Naive B cell (primary cell): ENCODE measurements at regions not wholly inside any gene's neighbourhood (a gene's known extent, or its start where the extent isn't known, plus 50 kb on each side); places are given as distances from the start of the nearest gene placed in this dataset.

ENCODE experiments used
- ATAC-seq, 2 donors: fragments of 150-1000 bp; cut with Tn5 transposase; 2 replicates each; pipeline ENCODE4 v1.10.0; 2021; ENCODE audit warnings: low read depth in 2 of 2, mild to moderate bottlenecking in 2 of 2, moderate library complexity in 2 of 2
- DNase-seq: peaks from one replicate; pipeline ENCODE4 v3.0.0; 2022
- H3K27ac Mint-ChIP-seq, 6 donors: one replicate each; pipeline ENCODE4 v1.8.0; 2020 to 2022; ENCODE audit warnings: mild to moderate bottlenecking in 6 of 6, mixed read lengths in 6 of 6, moderate library complexity in 5 of 6, inconsistent platforms in 2 of 6
- H3K27me3 Mint-ChIP-seq, 3 donors: one replicate each; pipeline ENCODE4 v1.8.0; 2021 to 2022; ENCODE audit warnings: mixed read lengths in 3 of 3, mild to moderate bottlenecking in 1 of 3
- H3K36me3 Mint-ChIP-seq, 2 donors: one replicate each; pipeline ENCODE4 v1.8.0; 2020 to 2022; ENCODE audit warnings: mixed read lengths in 2 of 2, inconsistent platforms in 1 of 2, mild to moderate bottlenecking in 1 of 2
- H3K4me1 Mint-ChIP-seq, 3 donors: one replicate each; pipeline ENCODE4 v1.8.0; 2020 to 2022; ENCODE audit warnings: mixed read lengths in 3 of 3, inconsistent platforms in 1 of 3, mild to moderate bottlenecking in 1 of 3, moderate library complexity in 1 of 3
- H3K4me3 Mint-ChIP-seq, 8 donors: one replicate each; pipeline ENCODE4 v1.8.0; 2020 to 2022; ENCODE audit warnings: mild to moderate bottlenecking in 8 of 8, mixed read lengths in 8 of 8, moderate library complexity in 8 of 8, inconsistent platforms in 2 of 8
- H3K9me3 Mint-ChIP-seq, 7 donors: one replicate each; pipeline ENCODE4 v1.8.0; 2020 to 2022; ENCODE audit warnings: mixed read lengths in 7 of 7, mild to moderate bottlenecking in 5 of 7, inconsistent platforms in 2 of 7, moderate library complexity in 1 of 7

- peak; percentile 12 to 14 for ATAC-seq
- peaks cover 49 to 63% (median 62%) of the 10 kb centered on the region in 3 donors for H3K4me1 Mint-ChIP-seq
- DNase-seq: peak; percentile 49
Observed at GRCh38 chr14:89719366-89720075, 235.0 kb downstream of the EFCAB11 start.

GRCh38 chr14:89708982-89709625 lies 245.4 kb downstream of the EFCAB11 start:
- Mint-ChIP-seq H3K9me3 (peaks cover 0 to 8% (median 6%) of the 10 kb centered on the region in 7 donors), H3K4me1 (peaks cover 0 to 8% (median 0%) of the 10 kb centered on the region in 3 donors), H3K27me3 (no peaks in the 10 kb centered on the region), H3K27ac (no peak overlapping the region), H3K4me3 (no peak overlapping the region), H3K36me3 (peaks cover 7 to 9% of the 10 kb centered on the region in 2 donors)
- DNase-seq (no peak), ATAC-seq (no peak)

More at GRCh38 chr14:89719366-89720075, 235.0 kb downstream of the EFCAB11 start:
- H3K27ac Mint-ChIP-seq: peak overlapping the region; percentile 84 to 99 (median 98)
- peaks cover 0 to 11% (median 2%) of the 10 kb centered on the region in 7 donors for H3K9me3 Mint-ChIP-seq
- H3K4me3 Mint-ChIP-seq: peak overlapping the region in 7 of 8 donors; percentile 53 to 86 (median 77)
- no peaks in the 10 kb centered on the region for H3K36me3 Mint-ChIP-seq
- H3K27me3 Mint-ChIP-seq: no peaks in the 10 kb centered on the region

GRCh38 chr14:89707086-89707485 lies 247.4 kb downstream of the EFCAB11 start:
- peaks cover 5 to 7% of the 10 kb centered on the region in 2 donors for H3K36me3 Mint-ChIP-seq
- peaks cover 11 to 28% (median 12%) of the 10 kb centered on the region in 3 donors for H3K4me1 Mint-ChIP-seq
- H3K9me3 Mint-ChIP-seq: peaks cover 0 to 19% (median 6%) of the 10 kb centered on the region in 7 donors

DNA sequence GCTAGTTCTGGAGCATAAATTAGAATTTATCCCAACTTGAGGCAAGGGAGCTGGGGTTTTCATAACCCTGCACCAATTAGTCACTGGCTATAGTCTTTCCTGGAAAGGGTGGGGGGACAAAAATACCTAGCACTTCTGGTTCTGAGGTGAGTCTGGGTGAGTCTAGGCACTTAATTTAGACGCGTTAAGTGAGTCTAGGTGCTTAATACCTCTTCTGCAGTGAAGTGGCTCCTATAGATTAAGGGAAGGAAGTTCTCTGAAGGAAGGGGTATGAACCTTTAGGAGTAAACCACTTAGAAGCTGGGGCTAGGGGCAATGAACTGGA lies 251.7 kb downstream of the EFCAB11 start:
- peaks cover 0 to 1% of the 10 kb centered on the region in 2 donors for H3K36me3 Mint-ChIP-seq
- H3K4me1 Mint-ChIP-seq: peaks cover 15 to 37% (median 17%) of the 10 kb centered on the region in 3 donors
- H3K27ac Mint-ChIP-seq: peak overlapping the region in 4 of 6 donors; percentile 9 to 86 (median 67)
- H3K4me3 Mint-ChIP-seq: peak overlapping the region in 4 of 8 donors; percentile 4 to 76 (median 20)
- DNase-seq (no peak), ATAC-seq (no peak)
- H3K27me3 Mint-ChIP-seq: no peaks in the 10 kb centered on the region
- H3K9me3 Mint-ChIP-seq: peaks cover 0 to 11% (median 2%) of the 10 kb centered on the region in 7 donors

More at GRCh38 chr14:89707086-89707485, 247.4 kb downstream of the EFCAB11 start:
- Mint-ChIP-seq H3K4me3 (no peak overlapping the region), H3K27me3 (no peaks in the 10 kb centered on the region), H3K27ac (peak overlapping the region in 1 of 6 donors; percentile 46)
- DNase-seq (no peak), ATAC-seq (no peak)

- Mint-ChIP-seq H3K9me3 (peaks cover 0 to 11% (median 4%) of the 10 kb centered on the region in 7 donors), H3K36me3 (peaks cover 0 to 5% of the 10 kb centered on the region in 2 donors), H3K27ac (peak overlapping the region; percentile 41 to 93 (median 86)), H3K27me3 (no peaks in the 10 kb centered on the region), H3K4me3 (peak overlapping the region; percentile 71 to 90 (median 81)), H3K4me1 (peaks cover 15 to 35% (median 17%) of the 10 kb centered on the region in 3 donors)
- DNase-seq (no peak), ATAC-seq (no peak)
Observed at GRCh38 chr14:89702073-89702875, 252.3 kb downstream of the EFCAB11 start.

GRCh38 chr14:89701211-89702043 lies 253.1 kb downstream of the EFCAB11 start:
- peak; percentile 81 for DNase-seq
- Mint-ChIP-seq H3K4me1 (peaks cover 15 to 28% (median 17%) of the 10 kb centered on the region in 3 donors), H3K9me3 (peaks cover 0 to 11% (median 4%) of the 10 kb centered on the region in 7 donors), H3K27ac (peak overlapping the region in 5 of 6 donors; percentile 41 to 93 (median 86)), H3K4me3 (peak overlapping the region; percentile 78 to 90 (median 81)), H3K36me3 (peaks cover 0 to 5% of the 10 kb centered on the region in 2 donors), H3K27me3 (no peaks in the 10 kb centered on the region)
- ATAC-seq: peak; percentile 93 to 95

DNA sequence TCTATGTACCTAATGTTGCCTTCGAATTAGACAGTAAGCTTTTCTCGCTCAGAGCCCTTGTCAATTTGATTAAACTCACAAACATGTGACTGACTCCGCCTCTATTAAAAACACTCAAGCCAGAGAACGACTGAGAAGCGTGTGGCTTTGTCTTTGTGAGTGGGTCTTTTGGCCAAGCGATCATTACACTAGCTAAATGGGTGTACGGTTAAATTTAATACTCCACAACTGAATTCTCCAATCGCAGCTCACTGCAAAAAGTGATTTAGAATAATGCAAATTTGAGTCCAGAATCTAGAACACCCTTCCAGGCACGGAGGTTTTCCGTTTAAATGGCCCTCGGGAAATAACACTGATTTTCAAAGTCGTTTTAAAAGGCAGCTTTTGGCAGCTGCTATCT lies 253.7 kb downstream of the EFCAB11 start:
- DNase-seq (no peak), ATAC-seq (no peak)
- Mint-ChIP-seq H3K4me1 (peaks cover 15 to 28% (median 17%) of the 10 kb centered on the region in 3 donors), H3K9me3 (peaks cover 0 to 11% (median 4%) of the 10 kb centered on the region in 7 donors), H3K4me3 (peak overlapping the region; percentile 51 to 85 (median 79)), H3K36me3 (peaks cover 0 to 5% of the 10 kb centered on the region in 2 donors), H3K27ac (peak overlapping the region in 4 of 6 donors; percentile 28 to 89 (median 80)), H3K27me3 (no peaks in the 10 kb centered on the region)

GRCh38 chr14:89699071-89699470 lies 255.5 kb downstream of the EFCAB11 start:
- H3K27me3 Mint-ChIP-seq: no peaks in the 10 kb centered on the region
- peak overlapping the region in 1 of 8 donors; percentile 52 for H3K4me3 Mint-ChIP-seq
- DNase-seq (no peak), ATAC-seq (no peak)
- peaks cover 15 to 28% (median 17%) of the 10 kb centered on the region in 3 donors for H3K4me1 Mint-ChIP-seq
- H3K9me3 Mint-ChIP-seq: peaks cover 0 to 11% (median 4%) of the 10 kb centered on the region in 7 donors
- H3K36me3 Mint-ChIP-seq: peaks cover 0 to 5% of the 10 kb centered on the region in 2 donors
- peak overlapping the region in 1 of 6 donors; percentile 3 for H3K27ac Mint-ChIP-seq

GRCh38 chr14:89697281-89698060 lies 257.1 kb downstream of the EFCAB11 start:
- Mint-ChIP-seq H3K27ac (peak overlapping the region in 2 of 6 donors; percentile 59 to 75), H3K36me3 (peaks cover 0 to 5% of the 10 kb centered on the region in 2 donors), H3K4me1 (peaks cover 5 to 13% (median 6%) of the 10 kb centered on the region in 3 donors), H3K27me3 (no peaks in the 10 kb centered on the region), H3K9me3 (peaks cover 0 to 4% (median 2%) of the 10 kb centered on the region in 7 donors), H3K4me3 (no peak overlapping the region)
- ATAC-seq: no peak
- DNase-seq: no peak

DNA sequence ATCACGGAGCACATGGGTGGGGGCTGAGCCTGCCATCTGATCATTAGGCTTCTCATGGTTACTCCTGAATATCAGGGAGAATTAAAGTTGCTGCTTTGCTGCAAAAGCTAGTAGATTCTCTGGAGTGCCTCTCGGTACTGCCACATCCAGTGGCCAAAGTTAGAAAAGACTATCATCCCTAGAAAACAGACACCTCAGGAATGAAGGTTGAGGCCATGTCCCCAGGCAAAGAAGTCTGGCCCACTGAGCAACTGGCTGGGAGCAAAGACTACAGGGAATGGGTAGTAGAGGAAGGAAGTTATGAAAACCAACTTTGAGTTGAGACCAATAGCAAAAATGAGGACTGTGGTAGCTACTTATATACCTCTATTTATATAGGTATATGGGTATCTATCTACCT lies 258.7 kb downstream of the EFCAB11 start:
- H3K9me3 Mint-ChIP-seq: peaks cover 0 to 4% (median 2%) of the 10 kb centered on the region in 7 donors
- DNase-seq: no peak
- H3K4me3 Mint-ChIP-seq: no peak overlapping the region
- no peak for ATAC-seq
- H3K27ac Mint-ChIP-seq: peak overlapping the region in 4 of 6 donors; percentile 8 to 80 (median 48)
- H3K36me3 Mint-ChIP-seq: peaks cover 0 to 5% of the 10 kb centered on the region in 2 donors
- H3K4me1 Mint-ChIP-seq: peaks cover 0 to 5% (median 0%) of the 10 kb centered on the region in 3 donors
- H3K27me3 Mint-ChIP-seq: no peaks in the 10 kb centered on the region

DNA sequence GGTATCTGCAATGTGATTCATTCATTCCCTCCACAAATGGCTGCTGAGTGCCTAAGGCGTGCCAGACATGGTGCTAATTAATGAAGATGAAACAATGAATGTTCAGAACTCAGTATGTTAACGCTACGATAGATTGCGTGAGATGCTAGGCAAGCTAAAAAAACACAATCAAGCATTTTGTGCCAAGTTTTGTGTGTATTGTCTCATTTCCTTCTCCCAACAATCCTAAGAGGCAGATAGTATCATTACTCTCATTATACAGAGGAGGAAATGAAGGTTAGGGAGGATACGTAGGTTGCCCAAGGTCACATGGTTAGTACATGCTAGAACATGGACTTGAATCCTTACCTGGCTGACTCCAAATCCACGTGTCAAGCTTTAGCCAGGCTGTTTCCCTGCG lies 264.4 kb downstream of the EFCAB11 start:
- DNase-seq (no peak), ATAC-seq (no peak)
- Mint-ChIP-seq H3K9me3 (peaks cover 7 to 30% (median 23%) of the 10 kb centered on the region in 7 donors), H3K36me3 (peaks cover 8 to 13% of the 10 kb centered on the region in 2 donors), H3K27me3 (no peaks in the 10 kb centered on the region), H3K27ac (peak overlapping the region in 1 of 6 donors; percentile 17), H3K4me3 (no peak overlapping the region), H3K4me1 (peaks cover 5 to 7% (median 6%) of the 10 kb centered on the region in 3 donors)
